K562 (cell line): ENCODE measurements at regions not wholly inside any gene's neighbourhood (a gene's known extent, or its start where the extent isn't known, plus 50 kb on each side); places are given as distances from the start of the nearest gene placed in this dataset.

ENCODE experiments used
- ATAC-seq: fragments of 200-7000 bp; cut with Tn5 transposase; 3 replicates; pipeline ENCODE4 v1.9.1; 2020; ENCODE audit warnings: moderate library complexity
- BruUV-seq: library from RNA; stranded (reverse); fragments of 400-500 nt; replicated peaks from 2 replicates; lab custom pipeline; 2021; lab: Mats Ljungman, UMichigan
- CTCF ChIA-PET: fragments of 300-600 bp; formaldehyde crosslinking; extraction: SDS; loops from one replicate; lab custom pipeline; 2021; ENCODE audit warnings: low intra/inter-chr PET ratio; lab: Yijun Ruan, JAX
- POLR2A ChIA-PET: fragments of 300-600, 350-650 bp; sonication (Branson Sonifier 250); formaldehyde crosslinking; extraction: SDS; loops from one replicate; lab custom pipeline; 2021; ENCODE audit warnings: antibody characterized with exemption, inconsistent platforms; lab: Yijun Ruan, JAX
- DNase-seq, 4 experiments: peaks; one replicate each; pipeline versions ENCODE4 v3.0.0 to v3.0.0-alpha.2; 2011 to 2018; ENCODE audit warnings: low spot score in 3 of 4, mixed read lengths in 3 of 4; ENCODE audit errors: extremely low read depth in 1 of 4
- FAIRE-seq: peaks from 2 replicates; lab custom pipeline; 2011; peaks lifted over from hg19 to GRCh38; lab: Jason Lieb, UNC
- H2AFZ ChIP-seq: 2 replicates; pipeline ENCODE4 v1.6.0; 2011; ENCODE audit warnings: low read depth, low read length, control low read depth, inconsistent platforms
- H3K27ac ChIP-seq: fragments of 200-600 bp; 3 replicates; pipeline ENCODE4 v1.8.0; 2011; ENCODE audit warnings: low read depth, mild to moderate bottlenecking, control low read depth, inconsistent platforms, low read length, moderate library complexity, mixed read lengths; ENCODE audit errors: extremely low read depth
- H3K27me3 ChIP-seq, 2 experiments: fragments of 300-600 bp in 1 of 2; 2 replicates in 1 of 2; 3 replicates in 1 of 2; pipeline versions ENCODE4 v1.6.0 to v1.8.0; 2011; ENCODE audit warnings: inconsistent platforms in 2 of 2, low read length in 2 of 2, mild to moderate bottlenecking in 1 of 2, mixed read lengths in 1 of 2, moderate library complexity in 1 of 2; ENCODE audit not compliant: control insufficient read depth in 2 of 2, insufficient read depth in 2 of 2
- H3K36me3 ChIP-seq: fragments of 300-600 bp; 3 replicates; pipeline ENCODE4 v1.8.0; 2011; ENCODE audit warnings: mild to moderate bottlenecking, low read length, inconsistent platforms; ENCODE audit not compliant: control insufficient read depth, insufficient read depth
- H3K4me1 ChIP-seq, 2 experiments: fragments of 200-600 bp in 1 of 2; replicated peaks in 1 of 2; 2 replicates in 1 of 2; 3 replicates in 1 of 2; pipeline versions ENCODE4 v1.5.1 to v1.8.0; 2011; ENCODE audit warnings: inconsistent platforms in 2 of 2, low read length in 2 of 2, mild to moderate bottlenecking in 1 of 2, mixed read lengths in 1 of 2, moderate library complexity in 1 of 2; ENCODE audit not compliant: control insufficient read depth in 2 of 2, insufficient read depth in 2 of 2
- H3K4me2 ChIP-seq: 2 replicates; pipeline ENCODE4 v1.6.1; 2011; ENCODE audit warnings: low read length, control low read depth, inconsistent platforms, mixed read lengths; ENCODE audit not compliant: insufficient read depth
- H3K4me3 ChIP-seq: fragments of 200-600 bp; sonication (generic), shearing (Covaris generic); 2 replicates; pipeline ENCODE4 v1.5.1; 2016; ENCODE audit warnings: control low read depth, inconsistent platforms
- H3K79me2 ChIP-seq: fragments of 200-600 bp; 3 replicates; pipeline ENCODE4 v1.8.0; 2011; ENCODE audit warnings: low read length, inconsistent platforms; ENCODE audit not compliant: control insufficient read depth, insufficient read depth
- H3K9ac ChIP-seq, 2 experiments: 2 replicates each; pipeline versions ENCODE4 v1.6.0 to v1.6.1; 2011; ENCODE audit warnings: low read depth in 2 of 2, low read length in 2 of 2, control low read depth in 1 of 2, inconsistent platforms in 1 of 2, mild to moderate bottlenecking in 1 of 2, mixed read lengths in 1 of 2; ENCODE audit not compliant: insufficient read depth in 1 of 2
- H3K9me1 ChIP-seq: one replicate; pipeline ENCODE4 v1.6.0; 2011; ENCODE audit warnings: inconsistent platforms, mild to moderate bottlenecking, low read length, moderate library complexity; ENCODE audit not compliant: control insufficient read depth, insufficient read depth
- H3K9me3 ChIP-seq: replicated peaks from 2 replicates; pipeline ENCODE4 v1.5.1; 2011; ENCODE audit warnings: low read depth, low read length, inconsistent platforms; ENCODE audit not compliant: control insufficient read depth, insufficient read depth
- H4K20me1 ChIP-seq: replicated peaks from 2 replicates; pipeline ENCODE4 v1.6.1; 2011; ENCODE audit warnings: low read length, inconsistent platforms, mixed read lengths; ENCODE audit not compliant: control insufficient read depth, insufficient read depth
- BCL6 ChIP-seq: fragments of 250-450 bp; sonication (Bioruptor Pico); IDR thresholded peaks from 2 replicates; pipeline ENCODE4 v1.4.0; 2020
- GABPB1 ChIP-seq: sonication (generic); formaldehyde crosslinking; IDR thresholded peaks from 2 replicates; pipeline ENCODE4 v1.8.0; 2022; ENCODE audit warnings: mild to moderate bottlenecking, missing genetic modification reagents
- GTF2F1 ChIP-seq: IDR thresholded peaks from 2 replicates; pipeline ENCODE4 v1.6.1; 2011; ENCODE audit warnings: low read depth, low read length, improper control_type of control experiment
- HNRNPLL ChIP-seq: fragments of 200-400 bp; formaldehyde crosslinking; IDR thresholded peaks from 2 replicates; pipeline ENCODE4 v1.6.1; 2017; ENCODE audit warnings: low read length, low read depth, mild to moderate bottlenecking; ENCODE audit not compliant: poor library complexity, severe bottlenecking
- KHSRP ChIP-seq: fragments of 450-650 bp; IDR thresholded peaks from 2 replicates; pipeline ENCODE4 v1.6.1; 2017
- MCM7 ChIP-seq, 2 experiments: fragments of 450-650 bp; IDR thresholded peaks; 2 replicates each; pipeline ENCODE4 v1.6.1; 2016 to 2018
- MYNN ChIP-seq, 2 experiments: sonication (generic); formaldehyde crosslinking in 1 of 2; IDR thresholded peaks; 2 replicates each; pipeline versions ENCODE4 v1.5.0 to v1.6.1; 2016 to 2020; ENCODE audit warnings: antibody characterized with exemption in 1 of 2, missing genetic modification reagents in 1 of 2
- SRF ChIP-seq, 2 experiments: fragments of 250-450, 450-650 bp in 1 of 2; sonication (Bioruptor Pico) in 1 of 2; sonication (generic) in 1 of 2; formaldehyde crosslinking; IDR thresholded peaks; 2 replicates each; pipeline versions ENCODE4 v1.5.0 to v1.5.1; 2020 to 2022; ENCODE audit warnings: mild to moderate bottlenecking in 1 of 2, missing genetic modification reagents in 1 of 2
- TSC22D4 ChIP-seq: fragments of 450-650 bp; IDR thresholded peaks from 2 replicates; pipeline ENCODE4 v1.6.1; 2016; ENCODE audit warnings: missing genetic modification characterization, missing biosample characterization, control low read depth
- ZNF707 ChIP-seq: fragments of 250-450 bp; sonication (Bioruptor Pico); conservative IDR thresholded peaks from 2 replicates; pipeline ENCODE4 v1.8.0; 2022; ENCODE audit warnings: inconsistent platforms, mild to moderate bottlenecking, moderate library complexity
- WGBS: fragments of 100-300 bp; shearing (Covaris generic); methylation state at CpG from one replicate; pipeline ENCODE4 v1.1.6; 2016; ENCODE audit warnings: low coverage, mixed read lengths; ENCODE audit not compliant: insufficient coverage; ENCODE audit errors: missing lambda C conversion rate; 5-methylcytosine and 5-hydroxymethylcytosine counted together
- in situ Hi-C: fragments of 300-500 bp; cut with MboI; formaldehyde crosslinking; loops from 4 replicates; pipeline ENCODE4 v1.15.0; 2018; ENCODE audit warnings: inconsistent platforms, mixed read lengths
- intact Hi-C: fragments of 100-400 bp; cut with micrococcal nuclease; formaldehyde crosslinking; loops from 2 replicates; pipeline ENCODE4 v1.14.2; 2022
- TF ChIP-seq, protein P1 (sequence below): fragments of 150-350 bp; conservative IDR thresholded peaks from 2 replicates; pipeline ENCODE4 v1.6.1; 2014; ENCODE audit warnings: low read length
- TF ChIP-seq, protein P2 (sequence below): IDR thresholded peaks from 2 replicates; pipeline ENCODE4 v1.6.1; 2014; ENCODE audit warnings: antibody characterized with exemption
- TF ChIP-seq, protein P3 (sequence below), 2 experiments: fragments of 450-650 bp in 1 of 2; sonication (generic) in 1 of 2; formaldehyde crosslinking; conservative IDR thresholded peaks; 2 replicates each; pipeline versions ENCODE4 v1.4.0 to v1.8.1; 2020 to 2022; ENCODE audit warnings: mild to moderate bottlenecking in 1 of 2, missing genetic modification reagents in 1 of 2
- TF ChIP-seq, protein P4 (sequence below): fragments of 250-450 bp; sonication (Bioruptor Pico); IDR thresholded peaks from 2 replicates; pipeline ENCODE4 v1.4.0; 2020; ENCODE audit warnings: mild to moderate bottlenecking, moderate library complexity, borderline replicate concordance
- TF ChIP-seq, protein P5 (sequence below): IDR thresholded peaks from 2 replicates; pipeline ENCODE4 v1.6.1; 2016; ENCODE audit warnings: missing genetic modification characterization, missing compliant biosample characterization

DNA sequence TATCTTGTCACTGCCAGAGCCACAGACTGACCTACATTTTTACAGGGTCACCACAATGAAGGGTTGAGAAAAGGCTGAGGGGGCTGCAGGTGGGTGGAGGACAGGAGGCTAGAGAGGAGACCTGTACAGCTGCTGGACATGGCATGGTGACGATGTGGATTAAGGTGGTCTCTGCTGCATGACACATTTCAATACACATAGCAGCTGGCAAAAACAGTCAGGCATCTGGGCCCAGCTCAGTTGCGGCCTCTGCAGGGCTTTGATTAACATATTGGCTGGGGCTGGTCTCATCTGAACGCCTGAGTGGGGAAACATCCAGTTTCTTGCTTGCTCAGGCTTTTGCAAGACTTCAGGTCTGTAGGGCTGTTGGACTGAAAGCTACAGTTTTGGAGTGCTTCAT lies 265.4 kb upstream of the FOXF1 start:
- POLR2A ChIA-PET: no interaction called here
- WGBS: 2% methylated on average over 3 of the region's 3 CpGs
- Histone ChIP-seq H3K27me3 (peaks cover 4 to 56% of the 10 kb centered on the region in 2 experiments; a peak in 4 of 5 replicates), H4K20me1 (no peaks in the 10 kb centered on the region), H3K36me3 (no peaks in the 10 kb centered on the region), H3K79me2 (no peaks in the 10 kb centered on the region), H3K27ac (no peak overlapping the region), H3K9ac (no peak overlapping the region), H3K9me3 (no peaks in the 10 kb centered on the region), H3K9me1 (no peaks in the 10 kb centered on the region), H3K4me3 (no peak overlapping the region), H3K4me2 (no peak overlapping the region), H3K4me1 (no peaks in the 10 kb centered on the region), H2AFZ (no peak overlapping the region)
- ATAC-seq (no peak), DNase-seq (no peak), FAIRE-seq (no peak)
- in situ Hi-C loops (no loop called here), intact Hi-C loops (no loop called here)
- BruUV-seq: no TSS peak
- CTCF ChIA-PET: no interaction called here
- TF ChIP-seq, protein P1, sequence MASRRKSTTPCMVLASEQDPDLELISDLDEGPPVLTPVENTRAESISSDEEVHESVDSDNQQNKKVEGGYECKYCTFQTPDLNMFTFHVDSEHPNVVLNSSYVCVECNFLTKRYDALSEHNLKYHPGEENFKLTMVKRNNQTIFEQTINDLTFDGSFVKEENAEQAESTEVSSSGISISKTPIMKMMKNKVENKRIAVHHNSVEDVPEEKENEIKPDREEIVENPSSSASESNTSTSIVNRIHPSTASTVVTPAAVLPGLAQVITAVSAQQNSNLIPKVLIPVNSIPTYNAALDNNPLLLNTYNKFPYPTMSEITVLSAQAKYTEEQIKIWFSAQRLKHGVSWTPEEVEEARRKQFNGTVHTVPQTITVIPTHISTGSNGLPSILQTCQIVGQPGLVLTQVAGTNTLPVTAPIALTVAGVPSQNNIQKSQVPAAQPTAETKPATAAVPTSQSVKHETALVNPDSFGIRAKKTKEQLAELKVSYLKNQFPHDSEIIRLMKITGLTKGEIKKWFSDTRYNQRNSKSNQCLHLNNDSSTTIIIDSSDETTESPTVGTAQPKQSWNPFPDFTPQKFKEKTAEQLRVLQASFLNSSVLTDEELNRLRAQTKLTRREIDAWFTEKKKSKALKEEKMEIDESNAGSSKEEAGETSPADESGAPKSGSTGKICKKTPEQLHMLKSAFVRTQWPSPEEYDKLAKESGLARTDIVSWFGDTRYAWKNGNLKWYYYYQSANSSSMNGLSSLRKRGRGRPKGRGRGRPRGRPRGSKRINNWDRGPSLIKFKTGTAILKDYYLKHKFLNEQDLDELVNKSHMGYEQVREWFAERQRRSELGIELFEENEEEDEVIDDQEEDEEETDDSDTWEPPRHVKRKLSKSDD: no peak
- TF ChIP-seq, protein P2, sequence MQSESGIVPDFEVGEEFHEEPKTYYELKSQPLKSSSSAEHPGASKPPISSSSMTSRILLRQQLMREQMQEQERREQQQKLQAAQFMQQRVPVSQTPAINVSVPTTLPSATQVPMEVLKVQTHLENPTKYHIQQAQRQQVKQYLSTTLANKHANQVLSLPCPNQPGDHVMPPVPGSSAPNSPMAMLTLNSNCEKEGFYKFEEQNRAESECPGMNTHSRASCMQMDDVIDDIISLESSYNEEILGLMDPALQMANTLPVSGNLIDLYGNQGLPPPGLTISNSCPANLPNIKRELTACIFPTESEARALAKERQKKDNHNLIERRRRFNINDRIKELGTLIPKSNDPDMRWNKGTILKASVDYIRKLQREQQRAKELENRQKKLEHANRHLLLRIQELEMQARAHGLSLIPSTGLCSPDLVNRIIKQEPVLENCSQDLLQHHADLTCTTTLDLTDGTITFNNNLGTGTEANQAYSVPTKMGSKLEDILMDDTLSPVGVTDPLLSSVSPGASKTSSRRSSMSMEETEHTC: no peak
- TF ChIP-seq, protein P3, sequence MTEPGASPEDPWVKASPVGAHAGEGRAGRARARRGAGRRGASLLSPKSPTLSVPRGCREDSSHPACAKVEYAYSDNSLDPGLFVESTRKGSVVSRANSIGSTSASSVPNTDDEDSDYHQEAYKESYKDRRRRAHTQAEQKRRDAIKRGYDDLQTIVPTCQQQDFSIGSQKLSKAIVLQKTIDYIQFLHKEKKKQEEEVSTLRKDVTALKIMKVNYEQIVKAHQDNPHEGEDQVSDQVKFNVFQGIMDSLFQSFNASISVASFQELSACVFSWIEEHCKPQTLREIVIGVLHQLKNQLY (CRISPR knock-in tag; conservative IDR thresholded peaks at IDR 0.05): no peak
- TF ChIP-seq SRF (CRISPR knock-in tag; IDR thresholded peaks at IDR 0.05) (no peak), GTF2F1 (no peak), KHSRP (no peak), TSC22D4 (tag) (no peak), GABPB1 (no peak), HNRNPLL (no peak), BCL6 (CRISPR knock-in tag) (no peak), MYNN (IDR thresholded peaks at IDR 0.05) (no peak), MYNN (CRISPR knock-in tag; IDR thresholded peaks at IDR 0.05) (no peak), ZNF707 (CRISPR knock-in tag) (no peak), MCM7 (IDR thresholded peaks at IDR 0.05) (no peak)
- TF ChIP-seq, protein P4, sequence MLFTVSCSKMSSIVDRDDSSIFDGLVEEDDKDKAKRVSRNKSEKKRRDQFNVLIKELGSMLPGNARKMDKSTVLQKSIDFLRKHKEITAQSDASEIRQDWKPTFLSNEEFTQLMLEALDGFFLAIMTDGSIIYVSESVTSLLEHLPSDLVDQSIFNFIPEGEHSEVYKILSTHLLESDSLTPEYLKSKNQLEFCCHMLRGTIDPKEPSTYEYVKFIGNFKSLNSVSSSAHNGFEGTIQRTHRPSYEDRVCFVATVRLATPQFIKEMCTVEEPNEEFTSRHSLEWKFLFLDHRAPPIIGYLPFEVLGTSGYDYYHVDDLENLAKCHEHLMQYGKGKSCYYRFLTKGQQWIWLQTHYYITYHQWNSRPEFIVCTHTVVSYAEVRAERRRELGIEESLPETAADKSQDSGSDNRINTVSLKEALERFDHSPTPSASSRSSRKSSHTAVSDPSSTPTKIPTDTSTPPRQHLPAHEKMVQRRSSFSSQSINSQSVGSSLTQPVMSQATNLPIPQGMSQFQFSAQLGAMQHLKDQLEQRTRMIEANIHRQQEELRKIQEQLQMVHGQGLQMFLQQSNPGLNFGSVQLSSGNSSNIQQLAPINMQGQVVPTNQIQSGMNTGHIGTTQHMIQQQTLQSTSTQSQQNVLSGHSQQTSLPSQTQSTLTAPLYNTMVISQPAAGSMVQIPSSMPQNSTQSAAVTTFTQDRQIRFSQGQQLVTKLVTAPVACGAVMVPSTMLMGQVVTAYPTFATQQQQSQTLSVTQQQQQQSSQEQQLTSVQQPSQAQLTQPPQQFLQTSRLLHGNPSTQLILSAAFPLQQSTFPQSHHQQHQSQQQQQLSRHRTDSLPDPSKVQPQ (CRISPR knock-in tag): no peak
- TF ChIP-seq, protein P5, sequence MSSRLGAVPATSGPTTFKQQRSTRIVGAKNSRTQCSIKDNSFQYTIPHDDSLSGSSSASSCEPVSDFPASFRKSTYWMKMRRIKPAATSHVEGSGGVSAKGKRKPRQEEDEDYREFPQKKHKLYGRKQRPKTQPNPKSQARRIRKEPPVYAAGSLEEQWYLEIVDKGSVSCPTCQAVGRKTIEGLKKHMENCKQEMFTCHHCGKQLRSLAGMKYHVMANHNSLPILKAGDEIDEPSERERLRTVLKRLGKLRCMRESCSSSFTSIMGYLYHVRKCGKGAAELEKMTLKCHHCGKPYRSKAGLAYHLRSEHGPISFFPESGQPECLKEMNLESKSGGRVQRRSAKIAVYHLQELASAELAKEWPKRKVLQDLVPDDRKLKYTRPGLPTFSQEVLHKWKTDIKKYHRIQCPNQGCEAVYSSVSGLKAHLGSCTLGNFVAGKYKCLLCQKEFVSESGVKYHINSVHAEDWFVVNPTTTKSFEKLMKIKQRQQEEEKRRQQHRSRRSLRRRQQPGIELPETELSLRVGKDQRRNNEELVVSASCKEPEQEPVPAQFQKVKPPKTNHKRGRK (tag): no peak
